Heart left ventricle (tissue), 16 donors: ENCODE measurements at regions not wholly inside any gene's neighbourhood (a gene's known extent, or its start where the extent isn't known, plus 50 kb on each side); places are given as distances from the start of the nearest gene placed in this dataset.

Source experiments
- ATAC-seq, 4 donors: fragments of 200-7000 bp; cut with Tn5 transposase; one replicate each; pipeline ENCODE4 v1.9.1; 2020 to 2022; ENCODE audit warnings: moderate library complexity in 4 of 4, mild to moderate bottlenecking in 3 of 4, moderate number of reproducible peaks in 1 of 4
- DNase-seq, 5 donors: peaks; one replicate each; pipeline ENCODE4 v3.0.0-alpha.2; 2020
- H3K27ac ChIP-seq, 12 donors: fragments of 200-600 bp; sonication (generic) in 4 of 12; one replicate each; pipeline versions ENCODE4 v1.5.0 to v1.8.0; 2016 to 2022; ENCODE audit warnings: mild to moderate bottlenecking in 2 of 12
- H3K27me3 ChIP-seq, 9 donors: fragments of 200-600 bp; sonication (generic) in 2 of 9; one replicate each; pipeline versions ENCODE4 v1.5.1 to v1.8.0; 2016 to 2022; ENCODE audit warnings: mild to moderate bottlenecking in 3 of 9
- H3K36me3 ChIP-seq, 9 donors: fragments of 200-600 bp; sonication (generic) in 2 of 9; one replicate each; pipeline versions ENCODE4 v1.5.0 to v1.8.0; 2018 to 2022; ENCODE audit warnings: mild to moderate bottlenecking in 2 of 9
- H3K4me1 ChIP-seq, 12 donors: fragments of 200-600 bp; sonication (generic) in 4 of 12; one replicate each; pipeline versions ENCODE4 v1.5.0 to v1.8.0; 2016 to 2022; ENCODE audit warnings: mild to moderate bottlenecking in 3 of 12
- H3K4me3 ChIP-seq, 12 donors: fragments of 200-600 bp; sonication (generic) in 4 of 12; one replicate each; pipeline versions ENCODE4 v1.5.0 to v1.8.0; 2017 to 2022; ENCODE audit warnings: mild to moderate bottlenecking in 9 of 12, moderate library complexity in 4 of 12
- H3K9me3 ChIP-seq, 12 donors: fragments of 200-600 bp; sonication (generic) in 4 of 12; one replicate each; pipeline versions ENCODE4 v1.5.0 to v1.8.0; 2016 to 2022; ENCODE audit warnings: mild to moderate bottlenecking in 1 of 12
- POLR2A ChIP-seq, 2 donors: fragments of 450-650 bp; IDR thresholded peaks; one replicate each; pipeline ENCODE4 v1.6.1; 2017; ENCODE audit warnings: antibody characterized with exemption in 2 of 2, mild to moderate bottlenecking in 2 of 2, moderate library complexity in 2 of 2
- WGBS, 4 donors: extraction: QIAGEN DNeasy Blood & Tissue Kit in 2 of 4; methylation state at CpG; one replicate each; pipeline versions ENCODE4 v1.1.5 to v1.1.7; 2013 to 2018; 5-methylcytosine and 5-hydroxymethylcytosine counted together
- intact Hi-C, 10 donors: fragments of 100-400 bp; cut with DNase I; formaldehyde crosslinking; loops; one replicate each; pipeline versions ENCODE4 v1.11.1 to v1.14.2; 2022
- TF ChIP-seq, protein P1 (sequence below), 12 donors: fragments of 200-600 bp; sonication (generic) in 4 of 12; IDR thresholded peaks; one replicate each; pipeline versions ENCODE4 v1.5.0 to v1.8.0; 2018 to 2022; ENCODE audit warnings: antibody characterized with exemption in 12 of 12, mild to moderate bottlenecking in 5 of 12
- donor health status: ischemic (EF 13 %, LVEDD 7.1; RV severe dilation, severe dysfunction).
- donor health status: healthy with polysubstance abuse.
- donor health status: DM: no; HTN: yes; CAD: no.
- donor health status: DM: no; HTN: no; CAD: no.
- donor health status: ischemic (EF 25% LVEDD 6.9; RV normal size, moderate dysfunction).
- donor health status: ischemic (EF 25% LVEDD 5.7; RV mildly dilated, moderate dysfunction).
- donor health status: healthy.
- donor health status: DM: yes; HTN: yes; CAD: no.
- donor health status: ischemic (EF 35%, LVEDD 5.7; RV mildly dilated, moderate dysfunction).
- donor health status: nonischemic (EF 11% LVEDD 7.7; RV severe dilation, severe dysfunction).
- donor health status: DM: yes; HTN: yes; CAD: no.
- donor health status: PGD.
- donor health status: ischemic (EF 29% LVEDD 5.4; RV normal size, mild dysfunction).
- donor health status: nonischemic (EF 23%, LVEDD 6.1; RV moderate dilation, normal function).

GRCh38 chr3:95459706-95460105 lies 1354.7 kb upstream of the EPHA6 start:
- Histone ChIP-seq H3K4me3 (peak overlapping the region in 1 of 12 donors; percentile 25), H3K4me1 (peaks cover 0 to 14% (median 0%) of the 10 kb centered on the region in 12 donors), H3K27me3 (no peaks in the 10 kb centered on the region), H3K27ac (peak overlapping the region in 7 of 12 donors; percentile 25 to 60 (median 35)), H3K9me3 (no peaks in the 10 kb centered on the region), H3K36me3 (no peaks in the 10 kb centered on the region)
- no peak for DNase-seq
- intact Hi-C loops, result no loop called here
- WGBS, 4 donors, result 39 to 60% (median 49%) methylated on average over 3 of the region's 3 CpGs
- ATAC-seq, result no peak
- TF ChIP-seq, protein P1, sequence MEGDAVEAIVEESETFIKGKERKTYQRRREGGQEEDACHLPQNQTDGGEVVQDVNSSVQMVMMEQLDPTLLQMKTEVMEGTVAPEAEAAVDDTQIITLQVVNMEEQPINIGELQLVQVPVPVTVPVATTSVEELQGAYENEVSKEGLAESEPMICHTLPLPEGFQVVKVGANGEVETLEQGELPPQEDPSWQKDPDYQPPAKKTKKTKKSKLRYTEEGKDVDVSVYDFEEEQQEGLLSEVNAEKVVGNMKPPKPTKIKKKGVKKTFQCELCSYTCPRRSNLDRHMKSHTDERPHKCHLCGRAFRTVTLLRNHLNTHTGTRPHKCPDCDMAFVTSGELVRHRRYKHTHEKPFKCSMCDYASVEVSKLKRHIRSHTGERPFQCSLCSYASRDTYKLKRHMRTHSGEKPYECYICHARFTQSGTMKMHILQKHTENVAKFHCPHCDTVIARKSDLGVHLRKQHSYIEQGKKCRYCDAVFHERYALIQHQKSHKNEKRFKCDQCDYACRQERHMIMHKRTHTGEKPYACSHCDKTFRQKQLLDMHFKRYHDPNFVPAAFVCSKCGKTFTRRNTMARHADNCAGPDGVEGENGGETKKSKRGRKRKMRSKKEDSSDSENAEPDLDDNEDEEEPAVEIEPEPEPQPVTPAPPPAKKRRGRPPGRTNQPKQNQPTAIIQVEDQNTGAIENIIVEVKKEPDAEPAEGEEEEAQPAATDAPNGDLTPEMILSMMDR (IDR thresholded peaks at IDR 0.05), result no peak
- TF ChIP-seq POLR2A (IDR thresholded peaks at IDR 0.05), result no peak

DNA sequence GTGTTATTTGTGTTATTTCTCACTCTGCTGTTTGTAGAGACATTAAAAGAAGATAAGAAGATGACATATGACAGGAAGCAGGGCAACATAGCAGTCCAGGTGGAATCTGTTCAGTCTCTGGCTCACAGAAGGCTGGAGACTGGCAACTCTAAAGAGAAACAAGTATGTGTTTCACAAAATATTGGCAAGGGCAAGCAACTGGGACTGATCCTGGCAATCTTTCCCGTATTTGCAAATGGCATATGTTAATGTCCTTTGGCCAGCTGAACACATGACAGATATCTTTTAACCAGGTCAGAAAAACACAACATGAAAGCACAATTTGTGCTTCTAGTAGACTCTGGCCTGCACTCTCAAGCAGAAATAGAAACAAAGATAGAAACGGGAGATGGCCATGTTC lies 1354.1 kb upstream of the EPHA6 start:
- peaks cover 0 to 14% (median 0%) of the 10 kb centered on the region in 12 donors for H3K4me1 ChIP-seq
- 10 to 21% (median 14%) methylated on average over 2 of the region's 2 CpGs for WGBS, 4 donors
- H3K4me3 ChIP-seq, result peak overlapping the region in 1 of 12 donors; percentile 25
- no peaks in the 10 kb centered on the region for H3K36me3 ChIP-seq
- no peaks in the 10 kb centered on the region for H3K27me3 ChIP-seq
- TF ChIP-seq, protein P1 (IDR thresholded peaks at IDR 0.05), result no peak
- no peak for TF ChIP-seq POLR2A (IDR thresholded peaks at IDR 0.05)
- H3K9me3 ChIP-seq, result no peaks in the 10 kb centered on the region
- intact Hi-C loops, result no loop called here
- peak in 3 of 5 donors; percentile 9 to 34 (median 17) for DNase-seq
- peak overlapping the region in 9 of 12 donors; percentile 14 to 65 (median 35) for H3K27ac ChIP-seq
- ATAC-seq, result peak; percentile 90 to 96 (median 94)

GRCh38 chr3:95462161-95462560 lies 1352.2 kb upstream of the EPHA6 start:
- Histone ChIP-seq H3K9me3 (no peaks in the 10 kb centered on the region), H3K4me1 (peaks cover 0 to 14% (median 0%) of the 10 kb centered on the region in 12 donors), H3K4me3 (no peak overlapping the region), H3K27me3 (no peaks in the 10 kb centered on the region), H3K27ac (no peak overlapping the region), H3K36me3 (no peaks in the 10 kb centered on the region)
- intact Hi-C loops, result no loop called here
- ATAC-seq, result no peak
- WGBS, 4 donors, result 75 to 91% (median 86%) methylated on average over 5 of the region's 5 CpGs
- no peak for TF ChIP-seq POLR2A (IDR thresholded peaks at IDR 0.05)
- TF ChIP-seq, protein P1 (IDR thresholded peaks at IDR 0.05), result no peak
- DNase-seq, result no peak

DNA sequence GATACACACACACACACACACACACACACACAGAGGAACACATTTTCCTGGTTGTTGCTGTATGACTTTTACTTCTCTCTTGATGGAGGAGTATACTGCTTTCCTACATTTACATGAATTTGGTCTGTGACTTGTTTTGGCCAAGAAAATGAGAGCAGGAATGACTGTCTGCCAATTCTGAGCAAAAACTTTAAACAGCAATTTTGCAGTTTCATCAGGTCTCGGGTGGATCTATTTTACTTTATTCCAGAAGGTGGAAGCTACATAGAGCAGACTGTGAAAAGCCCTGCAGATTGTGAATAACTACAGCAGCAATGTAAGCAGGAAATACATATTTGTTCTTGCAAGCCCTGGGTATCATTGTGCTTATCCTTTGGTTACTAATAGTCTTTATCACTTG lies 1350.0 kb upstream of the EPHA6 start:
- ATAC-seq (no peak), DNase-seq (no peak)
- Histone ChIP-seq H3K27me3 (no peaks in the 10 kb centered on the region), H3K4me1 (peaks cover 0 to 14% (median 0%) of the 10 kb centered on the region in 12 donors), H3K9me3 (no peaks in the 10 kb centered on the region), H3K4me3 (no peak overlapping the region), H3K36me3 (no peaks in the 10 kb centered on the region), H3K27ac (no peak overlapping the region)
- TF ChIP-seq, protein P1 (IDR thresholded peaks at IDR 0.05), result no peak
- TF ChIP-seq POLR2A (IDR thresholded peaks at IDR 0.05), result no peak
- intact Hi-C loops, result no loop called here
- 5 to 49% (median 23%) methylated on average over 1 of the region's 1 CpG for WGBS, 4 donors
